H9 (cell line): ENCODE measurements at regions not wholly inside any gene's neighbourhood (a gene's known extent, or its start where the extent isn't known, plus 50 kb on each side); places are given as distances from the start of the nearest gene placed in this dataset.

ENCODE experiments used
- DNase-seq: peaks from one replicate; pipeline ENCODE4 v3.0.0-alpha.2; 2017
- H2AFZ ChIP-seq: one replicate; pipeline ENCODE4 v1.6.1; 2013; ENCODE audit warnings: mild to moderate bottlenecking, low read length, control low read depth, moderate library complexity
- H2AK5ac ChIP-seq: 2 replicates; pipeline ENCODE4 v1.6.1; 2013; ENCODE audit warnings: low read length, control low read depth, mixed read lengths; ENCODE audit not compliant: insufficient read length
- H2BK120ac ChIP-seq: one replicate; pipeline ENCODE4 v1.6.1; 2013; ENCODE audit warnings: low read depth, mild to moderate bottlenecking, low read length, control low read depth, inconsistent platforms; ENCODE audit not compliant: poor library complexity, severe bottlenecking
- H2BK12ac ChIP-seq: 2 replicates; pipeline ENCODE4 v1.6.1; 2013; ENCODE audit warnings: low read length, control low read depth, mixed read lengths, low read depth; ENCODE audit not compliant: insufficient read length
- H2BK15ac ChIP-seq: 2 replicates; pipeline ENCODE4 v1.6.1; 2013; ENCODE audit warnings: low read depth, low read length, control low read depth
- H2BK20ac ChIP-seq: one replicate; pipeline ENCODE4 v1.6.1; 2013; ENCODE audit warnings: low read depth, mild to moderate bottlenecking, low read length, control low read depth, inconsistent platforms; ENCODE audit not compliant: poor library complexity, severe bottlenecking
- H2BK5ac ChIP-seq: 2 replicates; pipeline ENCODE4 v1.6.1; 2013; ENCODE audit warnings: low read length, control low read depth, mixed read lengths; ENCODE audit not compliant: insufficient read length
- H3K14ac ChIP-seq: 2 replicates; pipeline ENCODE4 v1.6.1; 2013; ENCODE audit warnings: low read length, control low read depth; ENCODE audit not compliant: insufficient read depth
- H3K18ac ChIP-seq: 2 replicates; pipeline ENCODE4 v1.6.1; 2013; ENCODE audit warnings: low read depth, mild to moderate bottlenecking, mixed read lengths, low read length, control low read depth; ENCODE audit not compliant: insufficient read length
- H3K23ac ChIP-seq: 2 replicates; pipeline ENCODE4 v1.6.1; 2013; ENCODE audit warnings: low read length, control low read depth, mixed read lengths, low read depth; ENCODE audit not compliant: insufficient read length
- H3K23me2 ChIP-seq: 2 replicates; pipeline ENCODE4 v1.6.1; 2013; ENCODE audit warnings: low read depth, mild to moderate bottlenecking, mixed read lengths, low read length, control low read depth; ENCODE audit not compliant: insufficient read length, poor library complexity, severe bottlenecking
- H3K27ac ChIP-seq: 2 replicates; pipeline ENCODE4 v1.5.1; 2013; ENCODE audit warnings: low read length, control low read depth, mixed read lengths, low read depth; ENCODE audit not compliant: insufficient read length
- H3K27me3 ChIP-seq: 2 replicates; pipeline ENCODE4 v1.6.1; 2013; ENCODE audit warnings: low read length, control low read depth, inconsistent platforms; ENCODE audit not compliant: insufficient read depth
- H3K4ac ChIP-seq: 2 replicates; pipeline ENCODE4 v1.6.1; 2013; ENCODE audit warnings: low read depth, mild to moderate bottlenecking, control low read depth, inconsistent platforms, low read length, moderate library complexity
- H3K4me1 ChIP-seq: 2 replicates; pipeline ENCODE4 v1.6.1; 2013; ENCODE audit warnings: low read length, control low read depth, inconsistent platforms; ENCODE audit not compliant: insufficient read depth
- H3K4me2 ChIP-seq: 2 replicates; pipeline ENCODE4 v1.6.1; 2013; ENCODE audit warnings: low read length, control low read depth, mixed read lengths; ENCODE audit not compliant: insufficient read length, insufficient read depth
- H3K56ac ChIP-seq: 2 replicates; pipeline ENCODE4 v1.6.1; 2013; ENCODE audit warnings: low read depth, mild to moderate bottlenecking, mixed read lengths, low read length, control low read depth; ENCODE audit not compliant: insufficient read length
- H3K79me1 ChIP-seq: 2 replicates; pipeline ENCODE4 v1.6.1; 2013; ENCODE audit warnings: low read depth, mild to moderate bottlenecking, moderate library complexity, low read length, control low read depth, inconsistent platforms; ENCODE audit not compliant: insufficient read depth, poor library complexity, severe bottlenecking
- H3K79me2 ChIP-seq: 2 replicates; pipeline ENCODE4 v1.6.1; 2013; ENCODE audit warnings: low read length, control low read depth, inconsistent platforms; ENCODE audit not compliant: insufficient read depth
- H3K9ac ChIP-seq: 2 replicates; pipeline ENCODE4 v1.6.1; 2013; ENCODE audit warnings: low read length, control low read depth, mixed read lengths; ENCODE audit not compliant: insufficient read length; ENCODE audit errors: extremely low read depth
- H3K9me3 ChIP-seq: one replicate; pipeline ENCODE4 v1.6.1; 2013; ENCODE audit warnings: low read depth, low read length, inconsistent platforms; ENCODE audit not compliant: control insufficient read depth
- H3T11ph ChIP-seq: one replicate; pipeline ENCODE4 v1.6.1; 2013; ENCODE audit warnings: mild to moderate bottlenecking, low read length, control low read depth, inconsistent platforms
- H4K20me1 ChIP-seq: one replicate; pipeline ENCODE4 v1.6.1; 2013; ENCODE audit not compliant: control insufficient read depth, insufficient read length, insufficient read depth
- H4K5ac ChIP-seq: 2 replicates; pipeline ENCODE4 v1.6.1; 2013; ENCODE audit warnings: low read depth, mild to moderate bottlenecking, mixed read lengths, low read length, control low read depth; ENCODE audit not compliant: insufficient read length
- H4K8ac ChIP-seq: replicated peaks from 2 replicates; pipeline ENCODE4 v1.6.1; 2013; ENCODE audit warnings: low read length, control low read depth, mixed read lengths, low read depth; ENCODE audit not compliant: insufficient read length
- H4K91ac ChIP-seq: 2 replicates; pipeline ENCODE4 v1.6.1; 2013; ENCODE audit warnings: low read depth, mild to moderate bottlenecking, moderate library complexity, mixed read lengths, low read length, control low read depth; ENCODE audit not compliant: insufficient read length
- H3K27ac Mint-ChIP-seq, 3 experiments: 2 replicates in 2 of 3; 3 replicates in 1 of 3; pipeline ENCODE4 v1.8.0; 2020 to 2021; ENCODE audit warnings: mixed read lengths in 3 of 3, mild to moderate bottlenecking in 1 of 3, moderate library complexity in 1 of 3
- H3K27me3 Mint-ChIP-seq: 2 replicates; pipeline ENCODE4 v1.8.0; 2021; ENCODE audit warnings: low read depth, mild to moderate bottlenecking, moderate library complexity, mixed read lengths
- H3K36me3 Mint-ChIP-seq, 3 experiments: 2 replicates in 2 of 3; 3 replicates in 1 of 3; pipeline ENCODE4 v1.8.0; 2020 to 2021; ENCODE audit warnings: low read depth in 3 of 3, mixed read lengths in 3 of 3; ENCODE audit not compliant: insufficient read depth in 1 of 3
- H3K4me1 Mint-ChIP-seq, 2 experiments: 2 replicates each; pipeline ENCODE4 v1.8.0; 2020; ENCODE audit warnings: mixed read lengths in 2 of 2
- H3K4me3 Mint-ChIP-seq, 2 experiments: 2 replicates in 1 of 2; 3 replicates in 1 of 2; pipeline ENCODE4 v1.8.0; 2020 to 2021; ENCODE audit warnings: mild to moderate bottlenecking in 2 of 2, mixed read lengths in 2 of 2, moderate library complexity in 1 of 2
- H3K9me3 Mint-ChIP-seq, 2 experiments: 2 replicates in 1 of 2; 3 replicates in 1 of 2; pipeline ENCODE4 v1.8.0; 2020; ENCODE audit warnings: mild to moderate bottlenecking in 2 of 2, mixed read lengths in 2 of 2, moderate library complexity in 1 of 2
- WGBS: extraction: QIAGEN DNeasy Blood & Tissue Kit; methylation state at CpG from one replicate; pipeline ENCODE4 v1.1.7; 2013; ENCODE audit warnings: missing lambda C conversion rate, low lambda C conversion rate, mixed read lengths; ENCODE audit not compliant: insufficient read length; ENCODE audit errors: extremely low coverage; 5-methylcytosine and 5-hydroxymethylcytosine counted together
- TF ChIP-seq, protein P1 (sequence below): fragments of 200-600 bp; sonication (generic); conservative IDR thresholded peaks from 3 replicates; pipeline ENCODE4 v1.8.0; 2021; ENCODE audit warnings: antibody characterized with exemption, mild to moderate bottlenecking

- H4K5ac ChIP-seq, result no peak overlapping the region
- Mint-ChIP-seq H3K36me3 (peaks cover 0 to 8% (median 2%) of the 10 kb centered on the region in 3 experiments; a peak in 2 of 7 replicates), H3K27ac (no peak overlapping the region), H3K4me1 (peaks cover 10 to 26% of the 10 kb centered on the region in 2 experiments), H3K27me3 (peaks cover 13% of the 10 kb centered on the region), H3K9me3 (peaks cover 8 to 14% of the 10 kb centered on the region in 2 experiments; a peak in 4 of 5 replicates), H3K4me3 (no peak overlapping the region)
- H3K79me2 ChIP-seq, result no peaks in the 10 kb centered on the region
- no peak overlapping the region for H3K27ac ChIP-seq
- H3K9me3 ChIP-seq, result no peaks in the 10 kb centered on the region
- no CpG with 5 or more reads among the region's 19 CpGs for WGBS
- H3T11ph ChIP-seq, result no peak overlapping the region
- no peaks in the 10 kb centered on the region for H3K27me3 ChIP-seq
- no peak overlapping the region for H2BK20ac ChIP-seq
- H3K23ac ChIP-seq, result no peak overlapping the region
- no peaks in the 10 kb centered on the region for H3K4me1 ChIP-seq
- no peaks in the 10 kb centered on the region for H4K20me1 ChIP-seq
- TF ChIP-seq, protein P1, sequence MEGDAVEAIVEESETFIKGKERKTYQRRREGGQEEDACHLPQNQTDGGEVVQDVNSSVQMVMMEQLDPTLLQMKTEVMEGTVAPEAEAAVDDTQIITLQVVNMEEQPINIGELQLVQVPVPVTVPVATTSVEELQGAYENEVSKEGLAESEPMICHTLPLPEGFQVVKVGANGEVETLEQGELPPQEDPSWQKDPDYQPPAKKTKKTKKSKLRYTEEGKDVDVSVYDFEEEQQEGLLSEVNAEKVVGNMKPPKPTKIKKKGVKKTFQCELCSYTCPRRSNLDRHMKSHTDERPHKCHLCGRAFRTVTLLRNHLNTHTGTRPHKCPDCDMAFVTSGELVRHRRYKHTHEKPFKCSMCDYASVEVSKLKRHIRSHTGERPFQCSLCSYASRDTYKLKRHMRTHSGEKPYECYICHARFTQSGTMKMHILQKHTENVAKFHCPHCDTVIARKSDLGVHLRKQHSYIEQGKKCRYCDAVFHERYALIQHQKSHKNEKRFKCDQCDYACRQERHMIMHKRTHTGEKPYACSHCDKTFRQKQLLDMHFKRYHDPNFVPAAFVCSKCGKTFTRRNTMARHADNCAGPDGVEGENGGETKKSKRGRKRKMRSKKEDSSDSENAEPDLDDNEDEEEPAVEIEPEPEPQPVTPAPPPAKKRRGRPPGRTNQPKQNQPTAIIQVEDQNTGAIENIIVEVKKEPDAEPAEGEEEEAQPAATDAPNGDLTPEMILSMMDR, result no peak
- no peak overlapping the region for H2BK15ac ChIP-seq
- no peaks in the 10 kb centered on the region for H3K23me2 ChIP-seq
- H2BK5ac ChIP-seq, result no peak overlapping the region
- no peak overlapping the region for H3K4me2 ChIP-seq
- no peak overlapping the region for H2AK5ac ChIP-seq
- H4K8ac ChIP-seq, result no peak overlapping the region
- H2BK120ac ChIP-seq, result no peak overlapping the region
- H3K56ac ChIP-seq, result no peak overlapping the region
- H2BK12ac ChIP-seq, result no peak overlapping the region
- H3K14ac ChIP-seq, result no peak overlapping the region
- H4K91ac ChIP-seq, result no peak overlapping the region
- no peak overlapping the region for H3K18ac ChIP-seq
- no peak overlapping the region for H3K9ac ChIP-seq
- H2AFZ ChIP-seq, result no peak overlapping the region
- H3K4ac ChIP-seq, result no peak overlapping the region
- H3K79me1 ChIP-seq, result no peaks in the 10 kb centered on the region
- DNase-seq, result no peak
These were observed 195.4 kb upstream of the C14orf180 start for GRCh38 chr14:104383996-104384775.
